ENCODE measurements at regions not wholly inside any gene's neighbourhood (a gene's known extent, or its start where the extent isn't known, plus 50 kb on each side); places are given as distances from the start of the nearest gene placed in this dataset.
"Not testable (repeated sequence)": the region's sequence is repeated elsewhere in the genome, so short reads cannot be mapped to it uniquely, and the experiment has no call there.

GRCh38 chr5:7146886-7147285 lies 249.1 kb upstream of the ADCY2 start:
- TF ChIP-seq CTCF (IDR thresholded peaks at IDR 0.05) = no peak
- TF ChIP-seq POLR2A (IDR thresholded peaks at IDR 0.05) = no peak
- no peaks in the 10 kb centered on the region for H3K9me3 ChIP-seq (replicated peaks in 1 of 3)
- H3K36me3 ChIP-seq (replicated peaks in 1 of 2) = no peaks in the 10 kb centered on the region
- H3K4me3 ChIP-seq = no peak overlapping the region
- no peaks in the 10 kb centered on the region for H3K27me3 ChIP-seq
- intact Hi-C loops (cut with DNase I) = no loop called here
- WGBS, 4 donors = 69 to 89% (median 74%) methylated on average over 1 of the region's 1 CpG
- H3K4me1 ChIP-seq (replicated peaks in 1 of 2) = no peaks in the 10 kb centered on the region
- no peak for DNase-seq
- no peak overlapping the region for H3K27ac ChIP-seq

- no peak overlapping the region for H3K4me3 ChIP-seq
- no peaks in the 10 kb centered on the region for H3K27me3 ChIP-seq
- peaks cover 0 to 10% (median 0%) of the 10 kb centered on the region in 3 donors for H3K9me3 ChIP-seq (replicated peaks in 1 of 3)
- H3K36me3 ChIP-seq (replicated peaks in 1 of 2) = no peaks in the 10 kb centered on the region
- no peak for DNase-seq
- no peaks in the 10 kb centered on the region for H3K4me1 ChIP-seq (replicated peaks in 1 of 2)
- no peak overlapping the region for H3K27ac ChIP-seq
- intact Hi-C loops (cut with DNase I) = no loop called here
- TF ChIP-seq POLR2A (IDR thresholded peaks at IDR 0.05) (no peak), CTCF (IDR thresholded peaks at IDR 0.05) (no peak)
Measured at GRCh38 chr5:7157083-7157482, 238.9 kb upstream of the ADCY2 start.

- no peak overlapping the region for H3K27ac ChIP-seq
- H3K27me3 ChIP-seq = no peaks in the 10 kb centered on the region
- intact Hi-C loops (cut with DNase I) = no loop called here
- no peak for TF ChIP-seq POLR2A (IDR thresholded peaks at IDR 0.05)
- TF ChIP-seq CTCF (IDR thresholded peaks at IDR 0.05) = no peak
- no peaks in the 10 kb centered on the region for H3K4me1 ChIP-seq (replicated peaks in 1 of 2)
- H3K36me3 ChIP-seq (replicated peaks in 1 of 2) = no peaks in the 10 kb centered on the region
- H3K4me3 ChIP-seq = no peak overlapping the region
- DNase-seq = no peak
- 69 to 86% (median 82%) methylated on average over 4 of the region's 4 CpGs for WGBS, 4 donors
- no peaks in the 10 kb centered on the region for H3K9me3 ChIP-seq (replicated peaks in 1 of 3)
Measured at GRCh38 chr5:7169240-7169878, 226.6 kb upstream of the ADCY2 start.

GRCh38 chr5:7170785-7171184 lies 225.2 kb upstream of the ADCY2 start:
- H3K9me3 ChIP-seq (replicated peaks in 1 of 3); H3K4me3 ChIP-seq; intact Hi-C loops (cut with DNase I); H3K27me3 ChIP-seq; DNase-seq; H3K4me1 ChIP-seq (replicated peaks in 1 of 2); H3K36me3 ChIP-seq (replicated peaks in 1 of 2); H3K27ac ChIP-seq: not testable (repeated sequence)
- 72 to 78% (median 74%) methylated on average over 16 of the region's 16 CpGs for WGBS, 4 donors

GRCh38 chr5:7179364-7179763 lies 216.6 kb upstream of the ADCY2 start:
- H3K4me3 ChIP-seq = no peak overlapping the region
- no peak overlapping the region for H3K27ac ChIP-seq
- no peak for DNase-seq
- TF ChIP-seq CTCF (IDR thresholded peaks at IDR 0.05) = no peak
- TF ChIP-seq POLR2A (IDR thresholded peaks at IDR 0.05) = no peak
- no peaks in the 10 kb centered on the region for H3K27me3 ChIP-seq
- 68 to 80% (median 70%) methylated on average over 3 of the region's 3 CpGs for WGBS, 4 donors
- intact Hi-C loops (cut with DNase I) = no loop called here
- H3K4me1 ChIP-seq (replicated peaks in 1 of 2) = no peaks in the 10 kb centered on the region
- no peaks in the 10 kb centered on the region for H3K36me3 ChIP-seq (replicated peaks in 1 of 2)
- no peaks in the 10 kb centered on the region for H3K9me3 ChIP-seq (replicated peaks in 1 of 3)
